ENCODE measurements at regions not wholly inside any gene's neighbourhood (a gene's known extent, or its start where the extent isn't known, plus 50 kb on each side); places are given as distances from the start of the nearest gene placed in this dataset.
"Not testable (repeated sequence)": the region's sequence is repeated elsewhere in the genome, so short reads cannot be mapped to it uniquely, and the experiment has no call there.

DNA sequence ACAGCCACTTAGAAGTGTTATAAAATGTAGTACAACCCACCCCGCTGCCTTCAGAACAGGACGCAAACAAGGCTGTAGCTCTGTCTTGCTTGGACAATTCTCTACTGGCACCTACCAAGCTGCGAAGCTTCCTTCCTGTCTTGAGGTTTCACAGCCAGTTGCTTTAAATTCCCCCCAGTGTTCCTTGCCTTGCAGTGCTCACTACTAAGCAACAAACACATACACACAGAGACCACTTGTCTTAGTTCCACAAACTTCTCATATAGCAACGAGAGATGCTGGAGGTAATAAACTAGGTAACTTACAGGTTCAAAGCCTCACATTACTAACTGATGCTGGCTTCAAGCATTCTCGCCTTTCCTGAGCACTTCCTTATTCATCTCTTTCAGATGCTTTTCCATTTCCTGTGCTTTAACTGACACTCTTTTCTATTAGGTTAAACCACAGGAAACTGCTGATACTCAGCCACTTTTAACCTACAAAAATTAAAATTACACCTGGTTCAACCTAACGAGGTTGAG is 91.5 kb upstream of the PTGDR start:
- Mint-ChIP-seq H3K9me3 (peaks cover 84% of the 10 kb centered on the region), H3K4me3 (no peak overlapping the region), H3K4me1 (peaks cover 7% of the 10 kb centered on the region; the same call in 1 of the 2 replicates), H3K27me3 (ENCODE audit: low read depth) (no peaks in the 10 kb centered on the region), H3K27ac (no peak overlapping the region), H3K36me3 (peaks cover 46% of the 10 kb centered on the region)
- POLR2A ChIA-PET: no interaction called here
- DNase-seq (ENCODE audit: low spot score) (no peak), ATAC-seq (no peak)
- CTCF ChIA-PET: no interaction called here
- TF ChIP-seq OVOL2 (CRISPR knock-in tag; IDR thresholded peaks at IDR 0.05; ENCODE audit: borderline replicate concordance) (no peak), ZNF219 (CRISPR knock-in tag; IDR thresholded peaks at IDR 0.05; ENCODE audit: borderline replicate concordance) (no peak), ZNF671 (CRISPR knock-in tag; IDR thresholded peaks at IDR 0.05) (no peak), MXD4 (CRISPR knock-in tag; IDR thresholded peaks at IDR 0.05; ENCODE audit: borderline replicate concordance) (no peak), NFATC4 (CRISPR knock-in tag; IDR thresholded peaks at IDR 0.05) (no peak), NR3C1 (CRISPR knock-in tag; conservative IDR thresholded peaks at IDR 0.05; ENCODE audit: low read depth) (no peak), ATF1 (CRISPR knock-in tag; IDR thresholded peaks at IDR 0.05) (no peak), ZNF317 (CRISPR knock-in tag; IDR thresholded peaks at IDR 0.05; ENCODE audit: borderline replicate concordance, low read depth) (no peak), GTF2I (CRISPR knock-in tag; conservative IDR thresholded peaks at IDR 0.05) (no peak), FOXP1 (CRISPR knock-in tag; IDR thresholded peaks at IDR 0.05; ENCODE audit: borderline replicate concordance) (no peak), ETV6 (CRISPR knock-in tag; IDR thresholded peaks at IDR 0.05) (no peak)
- TF ChIP-seq, protein P1, sequence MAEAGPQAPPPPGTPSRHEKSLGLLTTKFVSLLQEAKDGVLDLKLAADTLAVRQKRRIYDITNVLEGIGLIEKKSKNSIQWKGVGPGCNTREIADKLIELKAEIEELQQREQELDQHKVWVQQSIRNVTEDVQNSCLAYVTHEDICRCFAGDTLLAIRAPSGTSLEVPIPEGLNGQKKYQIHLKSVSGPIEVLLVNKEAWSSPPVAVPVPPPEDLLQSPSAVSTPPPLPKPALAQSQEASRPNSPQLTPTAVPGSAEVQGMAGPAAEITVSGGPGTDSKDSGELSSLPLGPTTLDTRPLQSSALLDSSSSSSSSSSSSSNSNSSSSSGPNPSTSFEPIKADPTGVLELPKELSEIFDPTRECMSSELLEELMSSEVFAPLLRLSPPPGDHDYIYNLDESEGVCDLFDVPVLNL (CRISPR knock-in tag; IDR thresholded peaks at IDR 0.05; ENCODE audit: borderline replicate concordance, low read depth): no peak
- TF ChIP-seq, protein P2, sequence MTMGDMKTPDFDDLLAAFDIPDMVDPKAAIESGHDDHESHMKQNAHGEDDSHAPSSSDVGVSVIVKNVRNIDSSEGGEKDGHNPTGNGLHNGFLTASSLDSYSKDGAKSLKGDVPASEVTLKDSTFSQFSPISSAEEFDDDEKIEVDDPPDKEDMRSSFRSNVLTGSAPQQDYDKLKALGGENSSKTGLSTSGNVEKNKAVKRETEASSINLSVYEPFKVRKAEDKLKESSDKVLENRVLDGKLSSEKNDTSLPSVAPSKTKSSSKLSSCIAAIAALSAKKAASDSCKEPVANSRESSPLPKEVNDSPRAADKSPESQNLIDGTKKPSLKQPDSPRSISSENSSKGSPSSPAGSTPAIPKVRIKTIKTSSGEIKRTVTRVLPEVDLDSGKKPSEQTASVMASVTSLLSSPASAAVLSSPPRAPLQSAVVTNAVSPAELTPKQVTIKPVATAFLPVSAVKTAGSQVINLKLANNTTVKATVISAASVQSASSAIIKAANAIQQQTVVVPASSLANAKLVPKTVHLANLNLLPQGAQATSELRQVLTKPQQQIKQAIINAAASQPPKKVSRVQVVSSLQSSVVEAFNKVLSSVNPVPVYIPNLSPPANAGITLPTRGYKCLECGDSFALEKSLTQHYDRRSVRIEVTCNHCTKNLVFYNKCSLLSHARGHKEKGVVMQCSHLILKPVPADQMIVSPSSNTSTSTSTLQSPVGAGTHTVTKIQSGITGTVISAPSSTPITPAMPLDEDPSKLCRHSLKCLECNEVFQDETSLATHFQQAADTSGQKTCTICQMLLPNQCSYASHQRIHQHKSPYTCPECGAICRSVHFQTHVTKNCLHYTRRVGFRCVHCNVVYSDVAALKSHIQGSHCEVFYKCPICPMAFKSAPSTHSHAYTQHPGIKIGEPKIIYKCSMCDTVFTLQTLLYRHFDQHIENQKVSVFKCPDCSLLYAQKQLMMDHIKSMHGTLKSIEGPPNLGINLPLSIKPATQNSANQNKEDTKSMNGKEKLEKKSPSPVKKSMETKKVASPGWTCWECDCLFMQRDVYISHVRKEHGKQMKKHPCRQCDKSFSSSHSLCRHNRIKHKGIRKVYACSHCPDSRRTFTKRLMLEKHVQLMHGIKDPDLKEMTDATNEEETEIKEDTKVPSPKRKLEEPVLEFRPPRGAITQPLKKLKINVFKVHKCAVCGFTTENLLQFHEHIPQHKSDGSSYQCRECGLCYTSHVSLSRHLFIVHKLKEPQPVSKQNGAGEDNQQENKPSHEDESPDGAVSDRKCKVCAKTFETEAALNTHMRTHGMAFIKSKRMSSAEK (CRISPR knock-in tag; IDR thresholded peaks at IDR 0.05; ENCODE audit: borderline replicate concordance): no peak
- TF ChIP-seq, protein P3, sequence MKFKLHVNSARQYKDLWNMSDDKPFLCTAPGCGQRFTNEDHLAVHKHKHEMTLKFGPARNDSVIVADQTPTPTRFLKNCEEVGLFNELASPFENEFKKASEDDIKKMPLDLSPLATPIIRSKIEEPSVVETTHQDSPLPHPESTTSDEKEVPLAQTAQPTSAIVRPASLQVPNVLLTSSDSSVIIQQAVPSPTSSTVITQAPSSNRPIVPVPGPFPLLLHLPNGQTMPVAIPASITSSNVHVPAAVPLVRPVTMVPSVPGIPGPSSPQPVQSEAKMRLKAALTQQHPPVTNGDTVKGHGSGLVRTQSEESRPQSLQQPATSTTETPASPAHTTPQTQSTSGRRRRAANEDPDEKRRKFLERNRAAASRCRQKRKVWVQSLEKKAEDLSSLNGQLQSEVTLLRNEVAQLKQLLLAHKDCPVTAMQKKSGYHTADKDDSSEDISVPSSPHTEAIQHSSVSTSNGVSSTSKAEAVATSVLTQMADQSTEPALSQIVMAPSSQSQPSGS (CRISPR knock-in tag; IDR thresholded peaks at IDR 0.05; ENCODE audit: borderline replicate concordance, low read depth): no peak
- TF ChIP-seq, protein P4, sequence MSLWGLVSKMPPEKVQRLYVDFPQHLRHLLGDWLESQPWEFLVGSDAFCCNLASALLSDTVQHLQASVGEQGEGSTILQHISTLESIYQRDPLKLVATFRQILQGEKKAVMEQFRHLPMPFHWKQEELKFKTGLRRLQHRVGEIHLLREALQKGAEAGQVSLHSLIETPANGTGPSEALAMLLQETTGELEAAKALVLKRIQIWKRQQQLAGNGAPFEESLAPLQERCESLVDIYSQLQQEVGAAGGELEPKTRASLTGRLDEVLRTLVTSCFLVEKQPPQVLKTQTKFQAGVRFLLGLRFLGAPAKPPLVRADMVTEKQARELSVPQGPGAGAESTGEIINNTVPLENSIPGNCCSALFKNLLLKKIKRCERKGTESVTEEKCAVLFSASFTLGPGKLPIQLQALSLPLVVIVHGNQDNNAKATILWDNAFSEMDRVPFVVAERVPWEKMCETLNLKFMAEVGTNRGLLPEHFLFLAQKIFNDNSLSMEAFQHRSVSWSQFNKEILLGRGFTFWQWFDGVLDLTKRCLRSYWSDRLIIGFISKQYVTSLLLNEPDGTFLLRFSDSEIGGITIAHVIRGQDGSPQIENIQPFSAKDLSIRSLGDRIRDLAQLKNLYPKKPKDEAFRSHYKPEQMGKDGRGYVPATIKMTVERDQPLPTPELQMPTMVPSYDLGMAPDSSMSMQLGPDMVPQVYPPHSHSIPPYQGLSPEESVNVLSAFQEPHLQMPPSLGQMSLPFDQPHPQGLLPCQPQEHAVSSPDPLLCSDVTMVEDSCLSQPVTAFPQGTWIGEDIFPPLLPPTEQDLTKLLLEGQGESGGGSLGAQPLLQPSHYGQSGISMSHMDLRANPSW (CRISPR knock-in tag; conservative IDR thresholded peaks at IDR 0.05; ENCODE audit: low read depth): no peak
- TF ChIP-seq, protein P5, sequence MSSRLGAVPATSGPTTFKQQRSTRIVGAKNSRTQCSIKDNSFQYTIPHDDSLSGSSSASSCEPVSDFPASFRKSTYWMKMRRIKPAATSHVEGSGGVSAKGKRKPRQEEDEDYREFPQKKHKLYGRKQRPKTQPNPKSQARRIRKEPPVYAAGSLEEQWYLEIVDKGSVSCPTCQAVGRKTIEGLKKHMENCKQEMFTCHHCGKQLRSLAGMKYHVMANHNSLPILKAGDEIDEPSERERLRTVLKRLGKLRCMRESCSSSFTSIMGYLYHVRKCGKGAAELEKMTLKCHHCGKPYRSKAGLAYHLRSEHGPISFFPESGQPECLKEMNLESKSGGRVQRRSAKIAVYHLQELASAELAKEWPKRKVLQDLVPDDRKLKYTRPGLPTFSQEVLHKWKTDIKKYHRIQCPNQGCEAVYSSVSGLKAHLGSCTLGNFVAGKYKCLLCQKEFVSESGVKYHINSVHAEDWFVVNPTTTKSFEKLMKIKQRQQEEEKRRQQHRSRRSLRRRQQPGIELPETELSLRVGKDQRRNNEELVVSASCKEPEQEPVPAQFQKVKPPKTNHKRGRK (CRISPR knock-in tag; IDR thresholded peaks at IDR 0.05; ENCODE audit: borderline replicate concordance): no peak
- TF ChIP-seq, protein P6, sequence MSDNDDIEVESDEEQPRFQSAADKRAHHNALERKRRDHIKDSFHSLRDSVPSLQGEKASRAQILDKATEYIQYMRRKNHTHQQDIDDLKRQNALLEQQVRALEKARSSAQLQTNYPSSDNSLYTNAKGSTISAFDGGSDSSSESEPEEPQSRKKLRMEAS (CRISPR knock-in tag; IDR thresholded peaks at IDR 0.05): no peak
- TF ChIP-seq, protein P7, sequence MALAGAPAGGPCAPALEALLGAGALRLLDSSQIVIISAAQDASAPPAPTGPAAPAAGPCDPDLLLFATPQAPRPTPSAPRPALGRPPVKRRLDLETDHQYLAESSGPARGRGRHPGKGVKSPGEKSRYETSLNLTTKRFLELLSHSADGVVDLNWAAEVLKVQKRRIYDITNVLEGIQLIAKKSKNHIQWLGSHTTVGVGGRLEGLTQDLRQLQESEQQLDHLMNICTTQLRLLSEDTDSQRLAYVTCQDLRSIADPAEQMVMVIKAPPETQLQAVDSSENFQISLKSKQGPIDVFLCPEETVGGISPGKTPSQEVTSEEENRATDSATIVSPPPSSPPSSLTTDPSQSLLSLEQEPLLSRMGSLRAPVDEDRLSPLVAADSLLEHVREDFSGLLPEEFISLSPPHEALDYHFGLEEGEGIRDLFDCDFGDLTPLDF (CRISPR knock-in tag; IDR thresholded peaks at IDR 0.05): no peak
- TF ChIP-seq, protein P8, sequence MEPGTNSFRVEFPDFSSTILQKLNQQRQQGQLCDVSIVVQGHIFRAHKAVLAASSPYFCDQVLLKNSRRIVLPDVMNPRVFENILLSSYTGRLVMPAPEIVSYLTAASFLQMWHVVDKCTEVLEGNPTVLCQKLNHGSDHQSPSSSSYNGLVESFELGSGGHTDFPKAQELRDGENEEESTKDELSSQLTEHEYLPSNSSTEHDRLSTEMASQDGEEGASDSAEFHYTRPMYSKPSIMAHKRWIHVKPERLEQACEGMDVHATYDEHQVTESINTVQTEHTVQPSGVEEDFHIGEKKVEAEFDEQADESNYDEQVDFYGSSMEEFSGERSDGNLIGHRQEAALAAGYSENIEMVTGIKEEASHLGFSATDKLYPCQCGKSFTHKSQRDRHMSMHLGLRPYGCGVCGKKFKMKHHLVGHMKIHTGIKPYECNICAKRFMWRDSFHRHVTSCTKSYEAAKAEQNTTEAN (CRISPR knock-in tag; IDR thresholded peaks at IDR 0.05): no peak

DNA sequence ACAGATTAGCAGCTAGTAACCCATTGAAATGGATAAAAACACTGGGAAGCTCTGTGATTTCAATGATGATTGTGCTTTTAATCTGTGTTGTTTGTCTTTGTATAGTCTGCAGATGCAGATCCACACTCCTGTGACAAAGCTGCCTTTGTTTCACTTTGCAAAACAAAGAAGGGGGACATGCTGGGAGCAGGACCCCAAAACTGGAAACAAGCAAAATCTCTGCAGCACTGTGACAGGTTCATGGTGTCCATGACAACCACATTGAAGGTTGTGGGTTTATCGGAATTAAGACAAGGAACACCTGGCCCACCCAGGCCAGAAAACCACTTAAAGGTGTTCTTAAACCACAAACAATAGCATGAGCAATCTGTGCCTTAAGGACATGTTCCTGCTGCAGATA is 95.6 kb upstream of the PTGDR start:
- H3K9me3 Mint-ChIP-seq: peaks cover 92% of the 10 kb centered on the region
- ATAC-seq; H3K4me1 Mint-ChIP-seq; CTCF ChIA-PET; H3K4me3 Mint-ChIP-seq; POLR2A ChIA-PET; H3K27me3 Mint-ChIP-seq (ENCODE audit: low read depth); H3K27ac Mint-ChIP-seq; DNase-seq (ENCODE audit: low spot score): not testable (repeated sequence)
- H3K36me3 Mint-ChIP-seq: peaks cover 56% of the 10 kb centered on the region
